ENCODE measurements at regions not wholly inside any gene's neighbourhood (a gene's known extent, or its start where the extent isn't known, plus 50 kb on each side); places are given as distances from the start of the nearest gene placed in this dataset.

DNA sequence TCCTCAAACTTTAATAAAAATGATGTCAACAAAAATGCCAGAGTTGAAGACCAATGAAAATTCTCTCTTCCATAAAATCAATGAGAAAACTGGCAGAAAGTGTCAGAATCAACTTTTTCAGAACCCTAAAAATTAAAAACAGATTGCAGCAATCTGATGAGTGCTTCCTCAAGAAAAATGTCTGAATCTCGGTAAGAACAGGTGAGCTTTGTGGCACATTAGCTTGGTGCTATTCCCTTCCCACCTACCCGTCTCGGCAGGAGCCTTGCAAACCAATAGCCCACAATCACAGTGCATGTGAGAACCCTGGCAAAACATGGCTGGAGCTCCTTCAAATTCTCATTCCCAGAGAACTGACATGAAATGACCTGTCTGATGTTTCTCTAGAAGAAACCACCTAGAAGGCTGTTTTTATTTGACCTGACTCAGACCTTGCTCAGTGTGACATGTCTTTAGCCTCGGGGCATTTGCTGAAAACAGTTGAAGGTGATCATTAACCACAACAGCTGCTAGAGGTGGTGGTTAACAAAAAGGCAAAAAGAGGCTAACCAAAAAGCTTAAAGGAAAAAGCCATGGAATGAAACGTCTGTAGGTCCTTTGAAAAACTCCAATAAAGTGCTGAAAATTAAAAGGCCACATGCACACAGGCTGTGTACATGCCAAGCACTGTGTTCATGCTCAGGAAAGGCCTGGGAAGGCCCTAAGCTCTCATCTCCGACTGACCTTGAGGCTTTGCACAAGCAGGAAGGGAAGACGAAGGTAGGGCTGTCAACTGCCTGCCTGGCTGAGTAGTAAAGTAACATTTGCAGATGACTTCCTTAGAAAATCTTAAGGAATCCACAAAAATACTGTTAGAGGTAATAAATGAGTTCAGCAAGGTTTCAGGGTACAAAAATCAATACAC lies 253.0 kb upstream of the NSMCE3 start:
- no peaks in the 10 kb centered on the region for H3K9me3 ChIP-seq (ENCODE audit: insufficient read depth, low read length, severe bottlenecking)
- H4K20me1 ChIP-seq (ENCODE audit: insufficient read depth, low read length) = no peaks in the 10 kb centered on the region
- H3K4me3 ChIP-seq (ENCODE audit: low read depth in 1 of 2, low read length in 2 of 2) = no peak overlapping the region
- no peak for TF ChIP-seq EZH2 (IDR thresholded peaks at IDR 0.05; ENCODE audit: borderline replicate concordance, low read depth, low read length, severe bottlenecking)
- TF ChIP-seq CTCF (IDR thresholded peaks at IDR 0.05; ENCODE audit: borderline replicate concordance, extremely low read depth, low read length, poor library complexity, severe bottlenecking) = no peak
- H3K9ac ChIP-seq (ENCODE audit: low read depth, low read length) = no peak overlapping the region
- H3K27ac ChIP-seq (ENCODE audit: low read length) = no peak overlapping the region
- no peaks in the 10 kb centered on the region for H3K79me2 ChIP-seq (ENCODE audit: insufficient read depth, low read length)
- no peaks in the 10 kb centered on the region for H3K27me3 ChIP-seq (ENCODE audit: insufficient read depth, low read length, poor library complexity)
- H2AFZ ChIP-seq (ENCODE audit: low read depth, low read length) = no peak overlapping the region
- H3K36me3 ChIP-seq (ENCODE audit: insufficient read depth, low read length) = no peaks in the 10 kb centered on the region
- H3K4me1 ChIP-seq (ENCODE audit: insufficient read depth, low read length) = no peaks in the 10 kb centered on the region
- H3K4me2 ChIP-seq (ENCODE audit: insufficient read depth, low read length) = no peak overlapping the region
- ATAC-seq (ENCODE audit: insufficient read depth, low read depth) (no peak), DNase-seq (no peak)

GRCh38 chr15:29518442-29518841 lies 248.8 kb upstream of the NSMCE3 start:
- Histone ChIP-seq H3K4me3 (ENCODE audit: low read depth in 1 of 2, low read length in 2 of 2) (no peak overlapping the region), H3K9me3 (ENCODE audit: insufficient read depth, low read length, severe bottlenecking) (no peaks in the 10 kb centered on the region), H2AFZ (ENCODE audit: low read depth, low read length) (no peak overlapping the region), H3K4me2 (ENCODE audit: insufficient read depth, low read length) (no peak overlapping the region), H3K9ac (ENCODE audit: low read depth, low read length) (no peak overlapping the region), H4K20me1 (ENCODE audit: insufficient read depth, low read length) (no peaks in the 10 kb centered on the region), H3K36me3 (ENCODE audit: insufficient read depth, low read length) (no peaks in the 10 kb centered on the region), H3K79me2 (ENCODE audit: insufficient read depth, low read length) (no peaks in the 10 kb centered on the region), H3K27me3 (ENCODE audit: insufficient read depth, low read length, poor library complexity) (no peaks in the 10 kb centered on the region), H3K27ac (ENCODE audit: low read length) (no peak overlapping the region), H3K4me1 (ENCODE audit: insufficient read depth, low read length) (no peaks in the 10 kb centered on the region)
- no peak for DNase-seq
- ATAC-seq (ENCODE audit: insufficient read depth, low read depth) = no peak
- TF ChIP-seq EZH2 (IDR thresholded peaks at IDR 0.05; ENCODE audit: borderline replicate concordance, low read depth, low read length, severe bottlenecking) = no peak
- no peak for TF ChIP-seq CTCF (IDR thresholded peaks at IDR 0.05; ENCODE audit: borderline replicate concordance, extremely low read depth, low read length, poor library complexity, severe bottlenecking)

GRCh38 chr15:29517829-29518228 lies 248.2 kb upstream of the NSMCE3 start:
- Histone ChIP-seq H3K4me3 (ENCODE audit: low read depth in 1 of 2, low read length in 2 of 2) (no peak overlapping the region), H2AFZ (ENCODE audit: low read depth, low read length) (no peak overlapping the region), H3K9ac (ENCODE audit: low read depth, low read length) (no peak overlapping the region), H3K36me3 (ENCODE audit: insufficient read depth, low read length) (no peaks in the 10 kb centered on the region), H3K4me1 (ENCODE audit: insufficient read depth, low read length) (no peaks in the 10 kb centered on the region), H3K27me3 (ENCODE audit: insufficient read depth, low read length, poor library complexity) (no peaks in the 10 kb centered on the region), H3K4me2 (ENCODE audit: insufficient read depth, low read length) (no peak overlapping the region), H4K20me1 (ENCODE audit: insufficient read depth, low read length) (no peaks in the 10 kb centered on the region), H3K79me2 (ENCODE audit: insufficient read depth, low read length) (no peaks in the 10 kb centered on the region), H3K9me3 (ENCODE audit: insufficient read depth, low read length, severe bottlenecking) (no peaks in the 10 kb centered on the region), H3K27ac (ENCODE audit: low read length) (no peak overlapping the region)
- TF ChIP-seq EZH2 (IDR thresholded peaks at IDR 0.05; ENCODE audit: borderline replicate concordance, low read depth, low read length, severe bottlenecking) = no peak
- TF ChIP-seq CTCF (IDR thresholded peaks at IDR 0.05; ENCODE audit: borderline replicate concordance, extremely low read depth, low read length, poor library complexity, severe bottlenecking) = no peak
- DNase-seq (no peak), ATAC-seq (ENCODE audit: insufficient read depth, low read depth) (no peak)
